Fibroblast of skin of right biceps (primary cell): ENCODE measurements at regions not wholly inside any gene's neighbourhood (a gene's known extent, or its start where the extent isn't known, plus 50 kb on each side); places are given as distances from the start of the nearest gene placed in this dataset.
A peak's percentile ranks its signal among the peaks of the same experiment; 100 is the strongest.

Experiments used
- DNase-seq: peaks from one replicate; pipeline ENCODE4 v3.0.0-alpha.2; 2013

DNA sequence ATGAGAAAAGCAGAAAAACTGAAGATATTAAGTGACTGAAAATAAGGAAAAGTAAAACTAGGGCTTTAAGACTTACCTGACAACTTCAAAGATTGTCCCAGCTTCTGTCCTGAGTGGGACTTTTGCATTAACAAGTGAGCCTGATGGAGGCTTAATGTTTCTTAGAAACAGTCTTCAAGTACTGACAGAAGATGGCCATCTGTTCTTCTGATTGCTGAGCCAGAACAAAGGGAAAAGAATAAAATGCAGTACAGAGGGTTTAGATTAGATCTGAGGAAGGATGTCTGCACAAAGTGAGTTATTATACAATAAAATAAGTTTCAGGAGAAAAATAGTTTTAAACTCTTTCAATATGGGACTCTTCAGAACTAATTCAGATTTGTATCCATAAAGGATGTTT is 500.7 kb downstream of the CETN3 start:
- DNase-seq: no peak

DNA sequence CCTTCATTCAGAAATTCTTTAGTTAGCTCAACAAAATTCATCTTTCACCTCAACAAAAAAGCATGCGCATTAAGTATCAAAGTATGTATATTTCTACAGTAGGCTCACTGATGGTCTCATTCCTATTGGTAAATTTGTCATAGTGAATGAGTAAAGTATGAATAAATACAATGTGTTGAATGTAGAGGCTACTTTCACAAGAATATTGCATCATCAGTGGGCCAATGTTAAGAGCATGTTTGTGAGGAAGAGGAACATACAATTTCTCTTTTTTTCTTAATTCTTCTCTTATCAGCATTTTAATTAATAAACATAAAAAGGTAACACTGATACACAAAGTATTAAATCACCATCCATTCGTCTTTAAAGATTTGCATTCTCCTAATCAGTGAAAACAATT is 505.1 kb downstream of the CETN3 start:
- DNase-seq: peak; percentile 6

DNA sequence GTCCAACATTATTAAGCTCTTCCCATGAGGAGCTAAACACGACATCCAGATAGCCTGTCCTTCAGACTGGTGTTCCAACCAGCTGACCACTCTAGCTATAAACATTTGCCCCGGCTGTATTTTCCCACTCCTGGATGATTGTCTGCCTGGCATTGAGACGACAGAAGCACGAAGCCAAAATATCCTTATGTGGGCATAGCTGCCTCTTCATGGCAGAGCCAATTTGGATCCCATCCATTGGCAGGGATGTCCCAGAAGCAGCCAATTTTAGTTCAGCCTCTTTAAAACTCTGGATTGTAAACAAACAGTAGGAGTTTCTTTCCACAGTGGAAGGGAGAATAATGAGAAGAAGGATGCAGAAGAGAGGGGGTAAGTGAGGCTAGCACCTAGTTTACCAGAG is 507.6 kb downstream of the CETN3 start:
- DNase-seq: no peak

DNA sequence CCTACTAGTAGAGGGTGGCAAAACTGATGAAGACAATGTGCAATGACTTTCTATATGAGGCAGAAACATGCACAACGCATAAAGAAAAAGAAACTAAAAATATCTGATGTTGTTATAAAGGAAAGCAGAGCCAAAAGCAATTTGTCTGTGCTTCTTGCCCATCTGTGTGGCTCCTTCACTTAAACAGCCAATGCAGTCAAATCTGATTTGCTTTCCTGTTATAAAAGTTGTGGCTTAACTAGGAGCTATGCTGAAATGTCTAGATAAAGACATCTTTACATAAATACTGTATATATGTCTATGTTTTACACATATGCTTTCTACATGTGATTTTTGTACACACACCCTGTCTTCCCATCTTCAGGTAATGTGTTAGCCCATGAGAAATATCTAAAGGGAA is 508.2 kb downstream of the CETN3 start:
- no peak for DNase-seq

DNA sequence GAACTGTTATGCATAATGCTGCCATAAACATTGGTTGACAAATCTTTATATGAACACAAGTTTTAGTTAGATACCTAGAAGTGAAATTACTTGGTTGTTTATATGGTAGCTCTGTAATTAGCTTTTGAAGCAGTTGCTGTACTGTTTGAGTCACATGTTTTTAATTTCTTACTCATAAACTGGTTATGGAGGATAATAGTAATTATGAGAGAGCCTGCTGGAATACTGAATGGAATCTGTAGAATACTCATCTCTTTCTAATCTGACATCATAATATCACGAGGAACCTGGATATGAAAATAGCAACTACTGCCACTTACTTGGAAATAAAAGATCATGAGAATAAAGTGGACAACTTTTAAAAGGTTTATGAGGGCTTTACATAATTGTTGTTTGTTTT is 509.2 kb downstream of the CETN3 start:
- peak; percentile 5 for DNase-seq

DNA sequence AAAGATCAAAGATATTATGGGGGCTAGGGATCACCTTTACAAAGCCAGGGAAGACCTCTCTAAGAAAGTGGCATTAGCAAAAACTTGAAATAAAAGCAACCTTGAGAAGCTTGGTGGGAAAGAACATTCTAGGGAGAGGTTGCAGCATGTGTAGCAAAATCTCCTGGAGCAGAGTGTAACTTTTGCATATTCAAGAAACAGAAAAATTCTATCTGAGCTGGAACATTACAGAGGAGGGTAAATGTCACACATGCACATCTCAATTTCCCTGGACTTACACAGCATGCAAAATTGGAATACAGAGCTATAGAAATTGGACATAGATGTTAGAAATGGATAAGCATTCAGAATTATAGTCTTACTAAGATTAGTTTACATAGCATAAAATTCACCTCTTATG is 510.0 kb downstream of the CETN3 start:
- no peak for DNase-seq

DNA sequence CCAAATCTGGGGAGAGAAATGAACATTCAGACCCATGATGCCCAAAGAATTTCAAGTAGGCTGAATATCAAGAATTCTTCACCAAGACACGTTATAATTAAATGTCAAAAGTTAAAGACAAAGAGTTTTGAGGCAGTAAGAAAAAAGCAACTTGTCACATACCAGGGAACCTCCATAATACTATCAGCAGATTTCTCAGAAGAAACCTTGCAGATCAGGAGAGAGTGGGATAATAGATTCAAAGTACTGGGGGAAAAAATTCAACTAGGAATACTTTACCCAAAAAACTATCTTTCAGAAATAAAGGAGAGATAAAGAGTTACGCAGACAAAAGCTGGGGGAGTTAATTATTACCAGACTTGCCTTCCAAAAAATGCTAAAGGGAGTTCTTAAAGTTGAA is 516.0 kb downstream of the CETN3 start:
- no peak for DNase-seq

DNA sequence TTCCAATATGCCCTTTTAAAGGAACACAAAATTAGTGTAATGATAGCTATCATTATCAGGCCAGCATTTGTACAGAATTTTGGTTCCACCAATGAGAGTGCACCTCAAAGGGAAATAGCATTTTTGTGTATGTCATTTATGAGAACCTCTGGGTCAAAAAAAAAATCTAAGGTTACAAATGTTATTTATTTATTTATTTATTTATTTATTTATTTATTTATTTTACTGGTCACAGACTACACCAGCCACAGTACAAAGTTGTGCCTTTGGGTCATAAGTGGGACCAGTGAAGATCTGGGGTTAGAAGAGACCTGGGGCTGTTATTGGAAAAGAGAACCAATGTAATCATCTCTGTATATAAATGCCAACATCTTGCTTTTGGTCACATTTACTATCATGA is 523.9 kb downstream of the CETN3 start:
- DNase-seq: no peak

DNA sequence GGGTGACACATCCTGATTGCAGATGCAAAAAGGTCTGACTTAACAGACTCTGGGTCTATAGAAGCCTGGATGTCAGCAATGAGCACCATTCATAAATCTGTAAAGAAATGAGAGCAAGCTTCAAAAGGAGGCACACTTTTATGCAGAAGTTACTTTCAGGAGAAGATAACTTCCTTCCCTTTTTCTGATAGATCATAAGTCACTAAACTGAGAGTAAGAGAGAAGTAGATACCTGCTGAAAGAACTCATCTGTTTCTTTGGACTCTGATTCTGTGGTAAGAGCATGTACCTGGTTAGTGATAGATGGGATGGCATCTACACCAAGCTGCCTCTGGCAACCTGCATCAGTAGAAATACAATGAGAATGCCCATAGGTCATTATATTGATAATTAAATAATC is 525.6 kb downstream of the CETN3 start:
- no peak for DNase-seq

DNA sequence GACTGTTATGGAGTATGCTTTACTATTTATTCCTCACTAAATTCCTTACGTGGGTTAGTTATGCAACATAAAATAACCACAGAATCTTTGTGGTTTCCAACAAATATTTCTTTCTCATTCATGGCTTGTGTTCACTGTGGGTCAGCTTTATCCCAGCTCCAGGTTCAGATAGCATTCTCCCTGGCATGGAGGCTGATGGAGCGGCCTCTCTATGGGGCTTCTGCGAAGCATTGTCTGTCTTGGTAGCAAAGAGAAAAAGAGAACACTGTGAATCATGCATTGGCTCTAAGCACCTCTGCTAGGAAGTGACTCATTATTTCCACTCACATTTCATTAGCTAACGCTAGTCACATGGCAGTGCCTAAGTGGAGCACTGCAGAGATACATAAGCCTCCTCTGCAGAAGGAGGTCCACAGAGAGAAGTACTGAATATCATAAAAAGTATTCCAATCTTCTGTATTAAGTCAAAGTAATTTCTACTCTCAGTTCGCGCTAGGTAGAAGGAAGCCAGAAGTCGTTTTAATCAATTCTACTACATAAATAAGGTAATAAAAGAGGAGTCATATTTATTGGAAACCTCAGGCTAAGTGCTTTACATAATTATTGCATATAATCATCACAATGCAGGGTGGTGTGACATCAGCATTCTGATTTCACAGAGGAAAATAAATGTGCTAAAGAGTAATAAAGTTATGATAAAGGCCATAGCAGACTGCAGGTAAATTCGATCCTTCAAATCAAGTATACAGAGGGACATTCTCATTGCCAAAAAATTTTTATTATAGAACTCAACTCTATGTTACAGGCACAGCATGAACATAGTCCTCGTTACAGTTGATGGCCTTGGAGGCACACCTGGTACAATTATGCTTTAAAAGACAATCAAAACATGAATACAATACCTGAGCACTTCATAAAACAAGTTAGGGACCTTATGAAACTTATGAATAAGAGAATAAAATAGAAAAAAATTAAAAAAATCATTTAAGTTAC is 531.1 kb downstream of the CETN3 start:
- DNase-seq: peak; percentile 93

DNA sequence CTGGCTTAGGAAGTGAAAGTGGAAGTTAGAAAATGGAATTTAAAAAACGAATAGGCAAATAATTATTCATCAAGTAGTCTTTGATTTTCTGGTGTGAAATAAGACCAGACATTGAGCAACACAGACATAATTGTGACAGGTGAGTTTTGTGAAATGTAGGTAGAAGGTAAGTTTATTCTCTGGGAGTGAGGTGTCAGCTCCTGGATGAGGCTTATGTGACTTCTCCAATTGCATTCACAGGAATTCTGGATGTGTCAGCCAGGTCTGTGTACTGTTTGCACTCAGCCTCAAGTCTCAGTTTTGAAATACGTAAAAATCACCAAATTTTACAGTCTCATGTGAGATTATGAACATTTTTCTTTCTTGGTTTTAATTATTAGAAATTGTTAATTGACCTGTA is 537.6 kb downstream of the CETN3 start:
- DNase-seq: no peak

DNA sequence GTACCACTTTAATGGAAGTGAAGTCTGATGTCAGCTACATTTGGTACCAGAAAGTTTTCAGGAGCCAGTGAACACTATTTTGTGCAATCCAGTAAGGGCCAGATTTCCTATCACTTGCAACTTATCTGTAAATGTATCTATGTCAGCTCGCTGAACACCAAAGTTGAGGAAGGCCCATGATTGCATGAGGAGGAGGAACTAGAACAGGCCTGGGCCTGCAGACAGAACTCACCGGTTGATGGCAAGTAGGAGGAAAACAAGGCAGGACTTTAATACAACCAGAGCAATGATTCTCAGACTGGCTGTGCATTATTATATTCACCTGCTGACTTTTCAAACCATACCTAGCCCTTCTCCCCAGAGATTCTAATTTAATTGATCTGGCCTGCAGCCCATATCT is 540.2 kb downstream of the CETN3 start:
- DNase-seq: no peak

DNA sequence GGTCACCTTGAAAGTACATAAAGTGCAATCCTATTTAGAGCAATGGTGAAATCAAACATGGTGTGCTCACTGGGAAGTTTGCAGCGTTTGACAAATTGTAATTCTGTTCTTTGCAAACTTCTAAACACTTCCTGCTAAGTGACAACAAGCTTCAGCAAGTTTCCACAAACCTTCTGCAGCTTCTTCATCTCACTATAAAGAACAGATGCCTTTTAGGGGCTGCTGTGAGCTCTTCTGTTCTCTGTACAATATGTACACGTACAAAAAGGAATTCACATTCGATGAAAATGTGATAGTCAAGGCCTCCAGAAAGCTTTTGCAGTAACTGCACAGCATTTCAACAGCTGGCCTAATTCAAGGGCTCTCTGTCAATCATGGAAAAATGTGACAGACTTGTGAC is 543.1 kb downstream of the CETN3 start:
- DNase-seq: no peak

DNA sequence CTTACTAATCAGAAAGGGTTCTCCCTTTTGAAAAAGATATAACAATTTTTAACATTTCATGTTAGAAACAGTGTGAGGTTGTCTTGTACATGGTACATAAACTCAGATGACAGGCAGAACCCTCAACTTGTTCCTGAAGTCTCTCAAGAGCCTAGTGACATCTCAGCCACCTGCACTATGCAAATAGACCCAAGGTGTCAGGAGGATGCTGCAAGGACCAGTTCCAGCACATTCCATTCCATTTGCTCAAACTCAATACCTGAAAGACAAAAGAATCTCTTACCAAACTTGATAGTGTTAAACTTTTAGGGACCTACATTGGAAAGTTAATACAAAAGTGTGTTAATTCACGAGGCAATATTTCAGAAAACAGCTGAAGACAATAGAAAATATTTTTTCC is 544.6 kb downstream of the CETN3 start:
- DNase-seq: no peak

DNA sequence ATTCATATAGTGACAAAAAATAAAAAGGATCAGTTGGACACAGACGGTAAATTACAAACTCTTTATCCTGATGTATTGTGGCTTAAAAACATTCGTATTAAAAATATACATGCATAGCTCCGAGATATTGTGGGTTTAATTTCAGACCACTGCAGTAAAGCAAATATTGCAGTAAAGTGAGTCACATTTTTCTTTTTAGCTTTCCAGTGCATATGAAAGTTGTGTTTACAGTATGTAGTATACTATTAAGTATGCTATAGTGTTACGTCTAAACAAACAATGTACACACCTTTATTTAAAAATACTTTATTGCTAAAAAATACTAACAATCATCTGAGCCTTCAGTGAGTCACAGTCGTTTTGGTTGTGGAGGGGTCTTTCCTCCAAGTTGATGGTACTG is 551.8 kb downstream of the CETN3 start:
- DNase-seq: no peak

DNA sequence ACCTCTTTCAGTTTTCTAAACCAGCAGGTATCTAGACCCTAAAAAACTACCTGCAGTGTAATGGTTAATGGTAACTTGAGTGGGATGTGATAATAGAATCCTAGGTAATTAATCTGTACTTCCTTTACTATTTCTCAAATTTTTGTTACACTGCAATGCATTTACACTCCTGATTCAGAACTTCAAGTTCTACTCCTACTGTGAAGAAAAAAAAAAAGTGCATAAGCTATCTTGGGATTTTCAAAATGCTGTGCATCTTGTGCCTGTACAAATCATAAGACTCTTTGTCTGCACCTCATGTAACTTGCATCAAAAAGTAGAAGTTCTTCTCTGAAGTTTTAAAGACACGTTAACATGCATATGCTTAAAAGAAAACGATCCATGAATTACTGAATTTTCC is 554.1 kb downstream of the CETN3 start:
- no peak for DNase-seq

DNA sequence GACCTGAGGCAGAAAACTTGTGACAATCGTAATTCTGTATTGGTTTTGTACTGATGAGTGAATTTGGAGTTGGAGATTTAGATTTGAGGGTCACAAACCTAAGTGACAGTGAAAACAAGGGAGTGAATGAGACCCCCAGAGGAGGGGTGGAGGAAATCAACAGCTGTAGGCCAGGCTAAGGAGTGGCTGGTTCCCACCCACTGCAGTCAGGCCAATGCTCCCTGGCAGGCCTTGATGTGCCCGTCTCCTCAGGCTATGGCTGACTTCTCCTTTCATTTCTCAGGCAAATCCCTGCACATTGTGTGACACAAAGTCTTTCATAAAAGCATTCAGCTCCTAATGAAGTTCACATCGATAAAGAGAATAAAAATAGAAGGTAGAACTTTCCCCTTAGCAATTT is 557.6 kb downstream of the CETN3 start:
- DNase-seq: no peak

DNA sequence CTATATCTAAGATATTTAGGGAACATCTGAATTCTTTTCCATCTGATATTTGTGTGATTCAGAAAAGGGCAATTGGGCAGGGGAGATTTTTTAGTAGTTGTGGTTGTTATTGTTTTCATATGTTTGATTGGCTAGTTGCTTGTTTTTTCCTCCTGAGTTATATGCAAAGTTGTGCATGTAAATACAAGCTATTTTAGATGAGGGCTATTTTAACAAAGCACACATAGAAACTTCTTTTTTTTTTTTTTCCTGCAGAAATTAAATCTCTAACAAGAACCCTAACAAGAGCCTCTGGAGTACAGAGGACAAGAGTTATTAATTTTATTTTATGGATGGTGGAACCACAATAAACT is 559.1 kb downstream of the CETN3 start:
- DNase-seq: no peak

DNA sequence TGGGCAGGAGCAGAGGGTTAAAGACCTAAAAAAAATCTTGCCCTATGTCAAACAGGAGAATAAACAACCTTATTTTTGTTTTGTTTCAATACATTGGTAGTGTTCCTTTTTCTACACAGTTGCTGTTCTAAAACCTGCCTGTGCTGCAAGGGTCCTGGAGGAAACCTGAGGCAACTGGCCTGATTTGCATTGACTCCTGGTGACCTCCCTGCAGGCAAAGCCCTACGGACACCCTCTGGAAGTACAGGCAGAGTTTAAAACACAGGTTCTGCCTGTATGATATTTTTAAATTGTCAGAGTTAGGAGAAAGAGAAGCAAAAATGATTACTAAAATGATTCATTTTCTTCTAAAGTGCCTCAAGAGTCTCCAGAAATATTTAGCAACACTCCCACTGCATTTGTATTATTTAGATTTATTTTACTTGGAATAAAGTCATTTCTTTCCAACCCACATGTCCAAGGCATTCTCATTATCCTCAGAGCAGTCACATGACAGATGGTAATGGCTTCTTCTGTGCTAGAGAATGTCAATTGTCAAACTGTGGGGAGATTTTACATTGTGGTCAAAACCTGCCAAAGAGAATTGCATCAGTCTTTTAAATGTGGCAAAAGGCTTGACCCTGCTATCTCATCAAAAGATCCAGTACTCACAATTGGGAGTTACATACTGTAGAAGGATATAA is 559.6 kb downstream of the CETN3 start:
- peak; percentile 20 for DNase-seq

DNA sequence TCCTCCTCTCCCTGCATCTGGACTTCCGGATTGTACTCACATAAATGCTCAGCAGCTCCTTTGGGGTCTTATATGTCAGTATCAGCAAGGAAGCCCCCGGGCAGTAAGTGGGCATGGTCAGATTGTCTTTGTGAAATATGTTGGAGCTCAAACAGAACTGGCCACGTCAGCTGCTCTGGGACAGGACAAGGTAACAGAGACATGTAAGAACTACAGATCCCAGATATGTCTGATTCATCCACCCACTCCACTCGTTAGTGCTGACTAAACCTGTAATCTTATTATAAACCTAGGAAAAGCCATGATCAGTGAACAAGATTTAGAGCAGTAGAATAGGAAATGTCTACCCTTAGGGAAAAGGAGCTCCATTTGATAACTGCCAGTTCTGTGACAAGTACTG is 561.8 kb downstream of the CETN3 start:
- DNase-seq: peak; percentile 6

DNA sequence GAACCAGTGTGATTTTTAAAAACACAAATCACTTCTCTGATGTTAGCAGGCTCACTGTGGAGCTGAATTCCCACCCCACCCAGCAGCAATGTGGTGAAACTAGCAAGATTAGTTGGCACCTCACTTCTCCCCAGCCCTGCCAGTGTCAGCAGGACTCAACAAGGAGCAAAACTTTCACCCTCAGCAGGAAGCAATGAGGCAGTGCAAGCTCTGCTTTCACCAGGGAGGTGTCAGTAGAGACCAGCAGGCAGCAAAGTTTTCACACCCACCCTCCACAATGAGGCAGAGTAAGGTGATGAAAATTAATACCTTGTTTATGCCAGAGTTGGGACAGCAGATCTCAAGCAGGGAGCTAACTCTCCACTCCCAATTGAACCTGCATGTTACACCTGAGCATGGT is 565.0 kb downstream of the CETN3 start:
- DNase-seq: no peak

DNA sequence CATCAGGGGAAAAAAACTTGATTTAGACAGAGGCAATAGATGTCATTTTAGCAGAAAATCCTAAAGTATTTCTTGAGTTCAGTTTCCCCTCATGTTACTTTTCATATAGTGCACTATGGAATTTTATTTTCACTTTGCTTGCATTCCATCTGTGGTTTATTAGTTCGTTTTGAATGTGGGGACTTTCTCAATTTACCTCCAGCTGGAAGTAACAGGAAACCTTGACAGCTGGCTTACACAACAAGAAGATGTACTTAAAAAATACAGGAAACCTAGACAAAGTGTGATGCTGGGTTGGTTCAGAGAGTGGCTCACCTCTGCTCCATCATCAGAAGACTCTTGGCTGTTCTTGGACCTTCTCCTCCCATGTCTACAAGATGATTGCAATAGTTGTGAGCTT is 567.0 kb downstream of the CETN3 start:
- peak; percentile 13 for DNase-seq

DNA sequence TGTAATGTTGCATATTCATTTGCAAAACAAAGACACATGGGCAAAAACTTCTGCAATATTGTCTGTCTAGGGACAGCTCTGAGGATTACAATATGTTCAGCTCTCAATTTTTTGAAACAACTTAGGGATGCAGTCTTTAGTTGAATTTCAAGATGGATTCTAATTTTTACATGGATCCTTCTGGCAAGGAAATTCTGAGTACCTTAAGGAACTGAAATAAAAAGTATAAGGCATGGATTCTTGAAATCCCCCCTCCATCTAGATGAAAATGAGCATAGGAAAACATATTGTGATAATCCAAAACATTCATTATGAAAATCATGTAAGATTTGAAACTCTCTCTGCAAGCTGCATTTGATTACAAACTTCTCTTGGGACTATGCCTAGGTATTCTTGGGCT is 568.6 kb downstream of the CETN3 start:
- DNase-seq: no peak

DNA sequence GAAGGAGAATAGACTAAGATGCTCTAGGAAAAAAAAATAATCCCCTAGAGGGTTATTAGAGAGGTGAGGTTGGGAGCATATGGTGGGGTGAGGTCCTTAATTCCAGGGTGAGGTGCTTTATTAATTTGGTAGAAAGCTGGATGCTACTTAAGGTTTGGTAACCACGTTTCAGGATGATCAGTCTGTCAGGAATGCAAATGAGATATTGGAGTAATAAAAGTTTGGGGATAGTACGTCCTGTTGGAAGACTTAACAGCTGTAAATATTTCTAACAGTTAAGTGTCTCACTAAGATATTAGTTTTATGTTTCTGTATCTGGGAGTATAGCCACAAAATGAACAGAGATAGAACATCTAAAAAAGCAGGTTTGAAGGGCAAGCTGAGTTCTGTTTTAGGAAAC is 578.9 kb downstream of the CETN3 start:
- DNase-seq: peak; percentile 10

DNA sequence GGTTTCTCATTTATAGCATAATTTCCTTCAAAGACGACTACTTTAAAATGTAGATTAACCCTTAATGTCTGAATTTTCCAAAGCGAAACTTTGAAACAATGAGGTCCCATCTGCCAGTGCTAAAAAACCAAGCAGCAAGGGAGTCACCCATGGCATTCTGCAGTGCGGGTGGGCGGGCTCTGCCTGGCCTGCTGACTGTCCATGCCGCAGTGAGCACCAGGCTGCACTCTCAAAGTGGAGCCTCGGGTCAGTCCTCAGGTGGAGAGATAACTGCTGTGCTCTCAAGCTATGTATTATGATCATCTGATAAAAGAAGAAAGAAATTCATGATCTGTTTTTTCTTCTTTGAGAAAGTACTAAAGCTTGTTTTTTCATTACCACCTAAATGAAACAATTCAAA is 581.6 kb downstream of the CETN3 start:
- DNase-seq: no peak
